CD4-positive, alpha-beta T cell treated with Interferon alpha-2 for 1 hour (primary cell): ENCODE measurements at regions not wholly inside any gene's neighbourhood (a gene's known extent, or its start where the extent isn't known, plus 50 kb on each side); places are given as distances from the start of the nearest gene placed in this dataset.
A peak's percentile ranks its signal among the peaks of the same experiment; 100 is the strongest.
"Not testable (repeated sequence)": the region's sequence is repeated elsewhere in the genome, so short reads cannot be mapped to it uniquely, and the experiment has no call there.

Experiments
- DNase-seq, 2 donors: peaks; one replicate each; pipeline ENCODE4 v3.0.0-alpha.2; 2020 to 2022

DNA sequence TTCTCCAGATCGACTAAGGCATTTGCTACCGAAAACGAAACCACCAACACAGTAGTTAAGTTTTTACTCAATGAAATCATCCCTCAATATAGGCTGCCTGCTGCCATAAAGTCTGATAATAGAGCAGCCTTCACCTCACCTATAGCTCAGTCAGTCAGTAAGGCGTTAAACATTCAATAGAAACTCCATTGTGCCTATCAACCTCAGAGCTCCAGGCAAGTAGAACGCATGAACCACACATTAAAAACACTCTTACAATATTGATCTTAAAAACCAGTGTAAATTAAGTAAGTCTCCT, 160.6 kb downstream of the DEFB131A start:
- DNase-seq = not testable (repeated sequence)

DNA sequence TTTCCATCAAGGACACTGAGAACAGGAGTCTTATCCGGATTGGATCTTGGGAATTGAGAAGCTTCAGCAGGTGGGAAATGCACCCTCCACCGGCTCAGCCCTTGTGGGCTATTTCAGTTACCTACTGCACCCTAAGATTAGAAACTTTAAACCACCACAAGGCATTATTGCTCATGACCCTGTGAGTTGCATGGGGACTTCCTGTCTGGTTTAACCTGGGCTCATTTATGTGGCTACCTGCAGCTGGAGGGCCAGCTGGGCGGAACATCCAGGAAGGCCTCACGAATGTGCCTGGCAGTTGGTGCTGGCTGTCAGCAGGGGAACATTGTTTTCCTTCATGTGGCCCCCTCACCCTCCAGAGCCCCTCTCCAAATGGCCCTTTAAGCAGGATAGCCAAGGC, 164.1 kb downstream of the DEFB131A start:
- DNase-seq = no peak

DNA sequence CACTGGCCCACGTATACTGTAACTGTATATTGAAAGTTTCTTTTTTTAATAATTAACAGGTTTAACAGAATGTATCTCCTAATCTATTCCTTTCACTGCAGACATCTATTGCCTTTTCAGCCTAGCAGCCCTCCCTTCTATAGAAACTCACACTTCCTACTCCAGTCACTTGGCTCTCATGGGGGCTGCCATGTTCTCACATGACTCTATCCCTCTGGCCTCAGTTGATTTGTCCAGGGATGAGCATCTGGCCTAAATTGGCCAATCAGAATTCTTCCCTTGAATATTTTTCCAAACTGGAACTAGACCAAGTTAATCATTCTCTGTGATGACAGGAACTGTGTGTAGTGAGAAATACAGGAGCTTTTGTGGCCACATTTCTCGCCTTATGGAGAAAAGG, 166.1 kb downstream of the DEFB131A start:
- DNase-seq = not testable (repeated sequence)

DNA sequence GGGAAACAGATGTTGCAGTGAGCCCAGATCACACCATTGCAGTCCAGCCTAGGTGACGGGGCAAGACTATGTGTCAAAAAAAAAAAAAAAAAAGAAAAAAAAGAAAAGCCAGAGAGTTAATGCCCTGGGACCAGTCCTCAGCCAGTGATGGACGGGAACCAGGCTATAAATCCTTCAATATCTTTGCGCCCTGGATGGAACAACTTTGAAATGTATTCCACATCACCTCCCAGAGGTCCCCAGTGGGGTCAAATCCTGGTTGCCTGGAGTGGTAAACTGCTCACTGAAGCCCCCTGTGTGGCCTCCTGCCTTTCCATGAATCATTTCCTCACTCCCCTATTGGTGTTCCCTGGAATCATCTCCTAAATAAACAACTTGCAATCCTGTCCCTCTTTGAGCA, 166.9 kb downstream of the DEFB131A start:
- DNase-seq = no peak

DNA sequence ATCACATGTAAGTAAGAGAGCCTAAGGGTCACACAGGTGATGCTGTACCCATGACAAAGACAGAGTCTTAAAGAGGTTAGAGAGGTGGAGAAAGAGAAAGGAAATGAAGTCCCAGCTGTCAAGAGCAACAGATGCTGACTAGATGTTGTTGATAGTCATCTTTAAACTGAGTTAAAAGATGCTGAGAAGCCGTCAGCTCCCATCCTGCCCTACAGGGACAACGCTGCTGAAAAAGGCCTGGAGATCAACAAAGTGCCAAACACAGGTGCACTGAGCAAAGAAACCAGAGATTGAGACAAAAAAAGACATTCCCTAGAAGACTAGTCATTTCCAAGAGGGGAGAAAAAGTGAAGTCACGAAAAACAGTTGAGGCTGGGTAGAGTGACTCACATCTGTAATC, 145.0 kb upstream of the DRD5 start:
- not testable (repeated sequence) for DNase-seq

DNA sequence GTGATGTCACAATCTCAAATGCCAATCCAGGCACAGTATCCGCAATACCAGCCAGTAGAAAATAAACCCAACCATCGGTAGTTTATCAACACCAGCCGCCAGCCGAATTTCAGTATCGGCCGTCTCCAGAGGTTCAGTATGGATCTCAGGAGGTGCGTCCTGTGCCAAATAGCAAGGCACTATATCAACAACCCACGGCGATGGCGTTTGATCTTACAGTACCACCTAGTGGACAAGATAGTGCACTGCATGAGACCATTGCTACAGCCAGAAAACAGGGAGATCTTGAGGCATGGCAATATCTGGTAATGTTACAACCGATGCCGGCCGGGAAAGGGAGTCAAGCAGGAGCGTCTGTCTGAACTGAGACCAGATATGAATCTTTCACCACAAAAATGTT, 121.8 kb upstream of the DRD5 start:
- DNase-seq = peak in 1 of 2 donors; percentile 23

DNA sequence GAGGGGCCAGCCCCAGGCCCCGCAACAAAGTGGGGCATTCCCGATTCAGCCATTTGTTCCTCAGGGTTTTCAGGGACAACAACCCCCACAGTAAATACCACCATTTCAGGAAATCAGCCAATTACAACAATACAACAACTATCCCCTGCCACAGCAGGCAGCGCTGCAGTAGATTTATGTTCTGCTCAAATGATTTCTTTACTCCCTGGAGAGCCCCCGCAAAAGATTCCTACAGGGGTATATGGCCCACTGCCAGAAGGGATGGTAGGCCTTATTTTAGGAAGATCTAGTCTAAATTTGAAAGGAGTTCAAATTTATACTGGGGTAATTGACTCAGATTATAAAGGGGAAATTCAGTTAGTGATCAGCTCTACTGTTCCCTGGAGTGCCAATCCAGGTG, 120.5 kb upstream of the DRD5 start:
- not testable (repeated sequence) for DNase-seq

DNA sequence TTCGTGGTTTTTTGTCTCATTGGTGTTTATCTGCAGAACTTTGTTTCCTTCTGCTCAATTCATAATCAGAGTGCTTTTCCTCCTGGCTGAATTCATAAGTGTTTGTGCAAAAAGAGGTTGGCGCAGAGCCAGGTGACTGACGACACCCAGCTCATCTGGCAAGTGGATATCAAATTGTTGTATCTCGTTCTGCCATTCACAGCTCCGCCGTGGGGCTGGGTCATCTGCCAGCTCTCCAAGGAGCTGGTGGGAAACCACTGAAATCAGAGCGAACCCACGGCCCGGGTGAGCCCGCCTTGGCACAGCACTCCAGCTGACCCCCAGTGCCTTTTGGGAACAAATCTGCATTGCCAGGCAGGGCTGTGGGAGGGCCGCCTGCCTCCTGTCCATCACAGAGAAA, 110.7 kb upstream of the DRD5 start:
- not testable (repeated sequence) for DNase-seq

DNA sequence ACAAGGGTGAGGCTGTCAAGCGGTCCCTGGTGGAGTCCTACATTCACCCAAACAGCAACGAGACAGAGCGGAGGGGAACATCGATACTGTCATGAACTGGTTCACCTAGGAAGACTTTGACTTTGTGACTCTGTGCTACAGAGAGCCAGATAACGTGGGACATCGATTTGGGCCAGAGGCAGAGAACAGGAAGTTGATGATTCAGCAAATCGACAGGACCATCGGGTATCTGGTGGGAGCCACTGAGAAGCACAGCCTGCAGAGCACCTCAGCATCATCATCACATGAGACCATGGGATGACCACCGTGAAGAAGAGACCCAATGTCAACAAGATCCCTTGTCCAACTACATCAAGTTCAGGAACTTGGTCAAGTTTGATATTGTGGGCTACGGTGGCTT, 104.1 kb upstream of the DRD5 start:
- not testable (repeated sequence) for DNase-seq

DNA sequence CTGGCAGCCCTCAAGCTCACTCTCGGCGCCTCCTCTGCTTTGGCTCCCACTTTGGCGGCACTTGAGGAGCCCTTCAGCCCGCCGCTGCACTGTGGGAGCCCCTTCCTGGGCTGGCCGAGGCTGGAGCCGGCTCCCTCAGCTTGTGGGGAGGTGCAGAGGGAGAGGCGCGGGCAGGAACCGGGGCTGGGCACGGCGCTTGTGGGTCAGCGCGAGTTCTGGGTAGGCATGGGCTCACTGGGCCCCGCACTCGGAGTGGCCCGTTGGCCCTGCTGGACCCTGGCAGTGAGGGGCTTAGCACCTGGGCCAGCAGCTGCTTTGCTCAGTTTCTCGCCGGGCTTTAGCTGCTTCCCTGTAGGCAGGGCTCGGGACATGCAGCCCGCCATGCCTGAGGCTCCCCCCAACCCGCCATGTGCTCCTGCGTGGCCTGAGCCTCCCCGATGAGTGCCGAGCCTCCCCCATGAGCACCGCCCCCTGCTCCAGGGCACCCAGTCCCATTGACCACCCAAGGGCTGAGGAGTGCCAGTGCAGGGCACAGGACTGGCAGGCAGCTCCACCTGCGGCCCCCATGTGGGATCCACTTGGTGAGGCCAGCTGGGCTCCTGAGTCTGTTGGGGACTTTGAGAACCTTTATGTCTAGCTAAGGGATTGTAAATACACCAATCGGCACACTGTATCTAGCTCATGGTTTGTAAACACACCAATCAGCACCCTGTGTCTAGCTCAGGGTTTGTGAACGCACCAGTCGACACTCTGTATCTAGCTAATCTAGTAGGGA, 101.5 kb upstream of the DRD5 start:
- DNase-seq = no peak

DNA sequence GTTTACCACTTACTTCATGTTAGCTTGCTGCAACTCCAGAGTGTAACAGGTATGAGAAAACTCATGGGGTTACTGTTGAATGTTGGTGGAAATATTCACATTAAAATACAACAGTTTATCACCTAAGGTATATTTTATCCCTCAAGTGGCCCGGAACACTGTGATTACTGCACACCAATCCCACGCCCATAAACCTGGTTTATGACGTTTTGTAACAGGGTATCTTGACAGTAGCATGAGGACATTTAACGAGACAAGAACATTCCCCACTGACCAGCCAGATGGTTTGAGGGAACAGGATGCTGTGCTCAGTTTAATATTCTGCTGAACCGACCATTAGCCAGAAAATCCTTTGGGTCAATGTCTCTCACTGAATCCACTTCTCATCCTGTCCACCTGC, 98.3 kb upstream of the DRD5 start:
- not testable (repeated sequence) for DNase-seq

DNA sequence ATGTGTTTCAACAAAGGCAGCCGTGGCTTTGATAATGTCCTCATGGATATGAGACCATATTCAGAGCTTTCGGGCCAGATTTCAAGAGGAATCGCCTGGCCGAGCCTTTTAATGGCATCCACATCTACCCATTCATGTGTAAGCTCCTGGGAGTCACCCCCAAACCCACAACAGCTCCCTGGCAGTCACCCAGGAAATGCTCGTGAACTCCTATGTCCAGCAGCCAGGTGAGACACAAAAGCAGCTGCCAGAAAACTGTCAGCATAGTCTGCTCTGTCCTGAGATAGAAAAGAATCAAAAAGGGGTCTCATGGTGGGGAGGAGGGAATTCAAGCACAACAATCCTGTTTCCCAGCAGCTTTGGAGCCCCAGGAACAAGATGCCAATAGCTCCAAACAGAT, 96.4 kb upstream of the DRD5 start:
- DNase-seq = not testable (repeated sequence)

DNA sequence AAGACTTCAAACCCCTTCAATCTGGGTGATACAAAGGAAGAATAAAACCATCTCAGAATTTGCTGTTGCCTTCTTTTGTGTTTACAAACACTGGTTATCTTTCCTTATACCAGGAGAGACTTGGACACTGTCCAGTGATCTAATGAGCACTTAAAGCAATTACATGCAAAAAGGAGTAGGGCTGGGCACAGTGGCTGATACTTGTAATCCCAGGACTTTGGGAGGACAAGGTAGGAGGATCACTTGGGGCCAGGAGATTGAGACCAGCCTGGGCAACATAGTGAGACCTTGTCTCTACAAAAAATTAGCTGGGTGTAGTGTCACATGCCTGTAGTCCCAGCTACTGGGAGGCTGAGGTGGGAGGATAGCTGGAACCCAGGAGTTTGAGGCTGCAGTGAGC, 95.7 kb upstream of the DRD5 start:
- DNase-seq = no peak

DNA sequence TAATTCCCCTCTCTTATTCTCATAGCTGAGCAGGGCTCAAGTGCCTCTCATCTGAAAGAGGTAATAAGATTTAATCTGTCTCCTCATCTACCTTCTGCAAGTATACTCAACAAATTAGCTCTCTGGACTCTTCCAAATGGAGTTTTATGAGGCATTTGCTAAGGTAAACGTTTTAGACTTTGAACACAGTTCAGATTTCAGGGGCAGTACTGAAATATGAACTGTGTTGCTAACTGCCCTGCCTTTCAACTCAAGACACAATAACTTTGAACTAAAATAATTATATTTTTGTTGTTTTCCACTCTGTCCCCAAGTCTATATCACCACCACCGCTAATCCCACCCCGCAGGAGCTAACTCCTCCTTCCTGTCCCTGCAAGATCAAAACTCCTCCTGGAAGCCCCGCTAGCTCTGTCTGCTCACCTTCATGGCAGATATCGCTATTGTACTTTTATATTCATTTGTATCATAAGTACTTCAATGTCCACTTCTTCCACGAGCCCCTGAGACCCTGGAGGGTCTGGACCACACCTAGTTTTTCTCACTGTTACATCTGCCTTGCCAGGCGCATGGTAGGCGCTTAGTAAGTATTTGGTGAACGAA, 90.7 kb upstream of the DRD5 start:
- not testable (repeated sequence) for DNase-seq

DNA sequence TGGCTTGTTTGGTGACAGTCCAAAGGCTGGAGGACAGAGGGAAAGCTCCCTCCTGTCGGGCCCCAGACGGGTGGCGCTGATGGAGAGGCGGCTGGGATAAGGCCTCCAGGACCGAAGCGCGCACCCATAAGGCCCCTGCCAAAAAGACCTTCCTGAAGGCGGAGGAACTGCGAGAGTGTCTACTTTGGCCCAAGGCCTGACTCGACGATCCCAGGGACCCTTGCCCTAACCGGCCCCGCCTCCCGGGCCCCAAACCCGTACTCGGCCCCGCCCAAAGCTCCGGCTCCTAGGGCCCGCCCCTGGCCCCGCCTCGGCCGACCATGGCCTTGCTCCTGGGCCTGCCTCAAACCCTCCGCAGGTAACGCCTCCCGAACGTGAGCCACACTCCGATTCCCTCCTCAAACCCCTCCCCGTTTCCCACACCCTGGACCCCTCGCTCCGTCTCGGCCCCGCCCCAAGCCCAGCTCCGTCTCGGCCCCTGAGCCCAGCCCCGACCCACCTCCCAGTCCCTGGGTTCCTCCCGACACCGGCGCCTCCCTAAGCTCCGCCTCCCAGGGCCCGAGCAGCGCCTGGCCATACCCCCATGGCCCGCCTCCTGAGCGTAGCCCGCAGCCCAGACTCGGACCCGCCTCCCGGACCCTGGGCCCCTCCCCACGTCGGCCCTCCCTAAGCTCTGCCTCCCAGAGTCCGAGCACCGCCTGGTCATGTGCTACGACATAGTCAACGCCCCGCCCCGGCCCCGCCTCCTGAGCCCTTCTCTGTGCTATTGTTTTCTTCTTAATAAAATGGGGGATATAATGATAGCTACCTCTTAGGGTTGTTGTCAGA, 90.0 kb upstream of the DRD5 start:
- DNase-seq = peak; percentile 95 to 96

DNA sequence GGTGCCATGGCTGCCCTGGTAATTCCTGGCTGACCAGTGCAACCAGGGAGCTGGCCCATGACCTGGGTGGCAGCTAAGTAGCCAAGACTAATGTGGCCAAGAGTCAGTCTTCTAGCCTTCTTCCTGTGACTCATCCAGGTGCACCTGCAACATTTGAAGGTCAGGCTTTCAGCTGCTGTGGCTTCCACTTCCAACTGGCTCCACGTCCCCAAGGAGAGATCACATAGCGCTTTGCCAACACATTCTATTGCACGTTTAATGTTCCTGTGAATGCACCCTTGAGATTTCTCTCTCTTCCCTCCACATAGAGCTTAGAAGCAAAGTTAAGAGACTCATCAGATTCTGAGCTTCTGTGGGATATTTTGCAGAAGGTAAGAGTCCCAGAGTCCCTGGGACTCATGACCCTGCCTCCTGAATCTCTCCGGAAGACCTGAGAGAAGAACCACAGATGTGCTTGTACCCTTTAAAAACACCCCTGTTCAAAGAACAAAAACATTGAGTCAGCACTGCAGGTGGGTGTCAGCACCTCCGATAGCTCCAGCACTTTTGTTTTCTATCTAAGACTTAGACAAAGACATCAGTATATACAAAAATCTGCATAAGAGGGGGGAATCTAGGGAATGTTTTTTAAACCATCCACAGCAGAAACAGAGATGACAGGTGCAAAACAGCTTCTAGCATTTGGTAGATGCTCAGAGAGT, 88.5 kb upstream of the DRD5 start:
- not testable (repeated sequence) for DNase-seq

DNA sequence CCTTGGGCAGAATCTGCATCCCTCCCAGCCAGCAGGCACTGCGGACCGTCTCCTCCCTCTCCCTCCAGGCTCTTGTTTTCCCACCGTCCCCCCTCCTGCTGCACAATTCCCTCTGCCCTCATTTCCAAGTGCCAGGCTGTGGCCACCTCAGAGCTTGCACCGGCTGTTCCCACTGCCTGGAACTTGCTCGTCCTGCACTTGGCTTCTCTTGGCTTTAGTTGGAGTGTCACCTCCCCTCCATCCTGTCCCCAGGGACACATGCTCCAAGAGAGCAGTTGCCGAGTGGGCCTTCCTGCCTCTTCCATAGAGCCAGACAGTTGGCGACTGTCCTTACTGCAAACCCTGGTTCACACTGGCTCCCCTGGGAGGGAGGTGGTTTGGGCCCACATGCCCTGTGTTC, 87.0 kb upstream of the DRD5 start:
- DNase-seq = not testable (repeated sequence)

DNA sequence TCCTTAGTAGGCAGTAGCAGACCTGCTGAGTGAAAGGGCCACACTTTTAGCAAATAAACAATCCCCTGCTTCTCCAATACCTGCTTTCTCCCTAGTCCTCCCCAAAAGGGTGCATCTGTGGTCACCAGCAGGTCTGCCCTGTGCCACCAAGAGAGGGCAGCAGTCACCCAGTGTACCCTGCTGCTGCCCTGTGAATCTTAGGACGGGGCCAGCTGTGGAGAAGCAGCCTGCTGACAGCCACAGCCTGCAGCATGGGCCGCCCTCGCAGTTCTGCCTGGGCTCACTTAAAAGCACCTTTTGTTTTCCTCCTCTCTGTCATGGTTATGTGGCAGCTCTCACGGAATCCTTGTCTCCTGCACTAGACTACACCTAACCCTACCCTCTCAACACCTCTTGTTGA, 85.4 kb upstream of the DRD5 start:
- peak; percentile 26 to 39 for DNase-seq

DNA sequence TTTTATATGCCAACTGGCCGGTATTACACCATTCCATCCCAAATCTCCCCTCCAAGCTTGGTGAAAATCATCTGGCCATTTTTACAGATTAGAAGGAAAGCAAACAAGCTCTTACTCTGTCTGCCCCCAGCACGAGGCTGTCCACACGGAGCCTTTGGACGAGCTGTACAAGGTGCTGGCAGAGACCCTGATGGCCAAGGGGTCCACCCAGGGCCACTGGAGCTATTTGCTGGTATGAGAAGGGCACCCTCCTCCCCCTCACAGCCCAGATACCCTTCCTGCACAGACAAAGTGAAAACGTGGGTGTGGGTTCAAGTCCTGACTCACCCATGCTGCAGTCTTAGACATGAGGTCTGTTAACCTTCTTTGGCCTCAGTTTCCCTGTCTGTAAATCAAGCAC, 84.9 kb upstream of the DRD5 start:
- not testable (repeated sequence) for DNase-seq

DNA sequence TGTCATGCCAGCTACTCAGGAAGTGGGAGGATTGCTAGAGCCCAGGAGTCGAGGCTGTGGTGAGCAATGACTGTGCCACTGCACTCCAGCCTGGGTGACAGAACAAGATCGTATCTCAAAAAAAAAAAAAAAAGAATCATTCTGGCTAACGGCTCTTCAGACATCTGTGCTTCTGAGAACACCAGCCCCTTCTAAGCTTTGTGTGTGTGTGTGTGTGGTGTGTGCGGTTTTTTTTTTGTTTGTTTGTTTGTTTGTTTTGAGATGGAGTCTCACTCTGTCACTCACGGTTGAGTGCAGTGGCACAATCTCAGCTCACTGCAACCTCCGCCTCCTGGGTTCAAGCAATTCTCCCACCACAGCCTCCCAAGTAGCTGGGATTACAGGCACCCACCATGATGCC, 79.4 kb upstream of the DRD5 start:
- not testable (repeated sequence) for DNase-seq

DNA sequence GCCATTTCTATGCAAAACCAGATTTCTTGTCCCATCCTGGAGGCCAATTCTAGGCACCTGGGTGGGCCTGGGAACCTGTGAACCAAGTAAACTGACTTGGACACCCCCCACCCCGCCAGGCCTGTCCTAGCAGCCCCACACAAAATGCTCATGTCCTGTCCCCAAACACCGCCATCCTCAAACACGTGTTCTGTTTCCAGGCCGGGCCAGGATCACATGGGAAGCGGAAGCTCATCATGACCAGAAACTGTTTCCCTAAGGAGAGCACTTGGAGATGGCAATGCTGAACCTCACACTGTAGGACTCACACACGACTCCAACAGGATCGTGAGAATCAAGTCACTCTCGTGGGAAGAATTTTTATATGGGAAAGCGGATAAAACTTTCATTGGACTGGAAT, 78.7 kb upstream of the DRD5 start:
- not testable (repeated sequence) for DNase-seq

DNA sequence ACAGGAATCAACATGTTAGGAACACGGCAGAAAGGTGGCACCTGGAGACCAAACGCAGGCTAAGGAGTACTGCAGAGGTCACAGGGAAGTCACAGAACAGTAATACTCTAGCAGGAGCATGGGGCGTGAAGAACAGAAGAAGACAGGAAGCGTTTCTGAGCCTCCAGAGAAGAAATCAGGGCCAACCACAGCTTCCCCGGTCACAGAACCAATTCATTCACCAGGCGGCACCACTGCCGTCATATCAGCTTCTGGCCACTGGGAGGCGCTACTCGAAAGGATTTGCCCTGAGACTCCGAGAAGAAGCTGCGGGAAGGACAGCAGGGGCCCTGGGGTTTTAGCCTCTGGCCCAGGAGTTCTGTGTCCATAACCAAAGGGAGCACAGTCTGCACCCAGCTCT, 78.0 kb upstream of the DRD5 start:
- DNase-seq = peak; percentile 58 to 75

DNA sequence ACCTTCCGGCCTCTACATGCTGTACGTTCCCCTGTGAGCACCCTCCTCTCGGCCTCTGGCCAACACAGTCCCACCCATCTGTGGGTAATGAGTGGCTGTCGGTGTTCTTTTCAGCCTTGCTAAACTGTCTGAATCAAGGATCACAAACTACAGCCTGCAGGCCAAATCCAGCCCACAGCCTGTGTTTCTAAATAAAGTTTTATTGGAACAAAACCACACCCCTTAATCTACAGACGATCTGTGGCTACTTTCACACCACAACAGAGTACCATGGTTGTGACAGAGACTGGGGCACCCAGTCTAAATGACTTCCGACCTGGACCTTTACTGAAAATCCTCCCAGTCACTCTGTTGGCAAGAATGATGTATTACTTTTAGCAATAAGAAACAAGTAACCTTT, 77.3 kb upstream of the DRD5 start:
- not testable (repeated sequence) for DNase-seq
